GM12878 (cell line): ENCODE measurements at regions not wholly inside any gene's neighbourhood (a gene's known extent, or its start where the extent isn't known, plus 50 kb on each side); places are given as distances from the start of the nearest gene placed in this dataset.

ENCODE experiments used
- ATAC-seq: fragments of 200-7000 bp; cut with Tn5 transposase; 3 replicates; pipeline ENCODE4 v1.9.1; 2020; ENCODE audit warnings: mild to moderate bottlenecking, moderate library complexity
- BruUV-seq: library from RNA; stranded (reverse); fragments of 400-500 nt; replicated peaks from 2 replicates; lab custom pipeline; 2021; lab: Mats Ljungman, UMichigan
- CTCF ChIA-PET: fragments of 300-600 bp; sonication (Branson Sonifier 250); formaldehyde crosslinking; extraction: SDS; loops from one replicate; lab custom pipeline; 2021; ENCODE audit warnings: inconsistent platforms; lab: Yijun Ruan, JAX
- POLR2A ChIA-PET: fragments of 350-600 bp; formaldehyde crosslinking; extraction: SDS; loops from one replicate; lab custom pipeline; 2021; ENCODE audit warnings: inconsistent platforms; lab: Charles Lee
- RAD21 ChIA-PET: fragments of 300-600 bp; sonication (Branson Sonifier 250); formaldehyde crosslinking; loops from one replicate; lab custom pipeline; 2023; ENCODE audit warnings: antibody characterized with exemption; ENCODE audit not compliant: unreplicated experiment; lab: Charles Lee
- SMC1A ChIA-PET: fragments of 300-600 bp; sonication (Branson Sonifier 250); formaldehyde crosslinking; loops from one replicate; lab custom pipeline; 2023; ENCODE audit not compliant: unreplicated experiment, uncharacterized antibody; lab: Charles Lee
- DNase-seq: peaks from one replicate; pipeline ENCODE4 v3.0.0-alpha.2; 2011; ENCODE audit warnings: low read depth, low spot score
- FAIRE-seq: peaks from 3 replicates; lab custom pipeline; 2011; peaks lifted over from hg19 to GRCh38; lab: Jason Lieb, UNC
- H2AFZ ChIP-seq: 2 replicates; pipeline ENCODE4 v1.6.0; 2011; ENCODE audit warnings: low read depth, low read length, control low read depth; ENCODE audit not compliant: control insufficient read depth
- H3K27ac ChIP-seq: 2 replicates; pipeline ENCODE4 v1.5.1; 2011; ENCODE audit warnings: control low read depth; ENCODE audit not compliant: control insufficient read depth, insufficient read depth
- H3K27me3 ChIP-seq, 2 experiments: replicated peaks in 1 of 2; 2 replicates each; pipeline versions ENCODE4 v1.6.0 to v1.6.1; 2011; ENCODE audit warnings: low read length in 1 of 2; ENCODE audit not compliant: control insufficient read depth in 2 of 2, insufficient read depth in 2 of 2
- H3K36me3 ChIP-seq, 2 experiments: 2 replicates each; pipeline ENCODE4 v1.5.1; 2011; ENCODE audit warnings: low read length in 1 of 2; ENCODE audit not compliant: control insufficient read depth in 2 of 2, insufficient read depth in 2 of 2
- H3K4me1 ChIP-seq: 2 replicates; pipeline ENCODE4 v1.6.1; 2011; ENCODE audit warnings: mild to moderate bottlenecking, low read length, moderate library complexity, mixed read lengths; ENCODE audit not compliant: control insufficient read depth, insufficient read depth
- H3K4me2 ChIP-seq: 2 replicates; pipeline ENCODE4 v1.6.0; 2011; ENCODE audit warnings: control low read depth; ENCODE audit not compliant: control insufficient read depth, insufficient read depth
- H3K4me3 ChIP-seq: fragments of 200-600 bp; sonication (generic); 2 replicates; pipeline ENCODE4 v1.5.1; 2016
- H3K79me2 ChIP-seq: 2 replicates; pipeline ENCODE4 v1.6.0; 2011; ENCODE audit warnings: low read length; ENCODE audit not compliant: control insufficient read depth, insufficient read depth
- H3K9ac ChIP-seq: 2 replicates; pipeline ENCODE4 v1.8.0; 2011; ENCODE audit warnings: low read length, control low read depth, mixed read lengths; ENCODE audit not compliant: control insufficient read depth, insufficient read depth
- H3K9me3 ChIP-seq: replicated peaks from 3 replicates; pipeline ENCODE4 v1.5.1; 2011; ENCODE audit warnings: mild to moderate bottlenecking, low read length; ENCODE audit not compliant: control insufficient read depth, insufficient read depth
- H4K20me1 ChIP-seq: 2 replicates; pipeline ENCODE4 v1.6.0; 2011; ENCODE audit not compliant: control insufficient read depth, insufficient read depth
- CBFB ChIP-seq: IDR thresholded peaks from 2 replicates; pipeline ENCODE4 v1.6.1; 2016; ENCODE audit warnings: antibody characterized with exemption, low read depth
- EGR1 ChIP-seq, 2 experiments: IDR thresholded peaks; 1 replicate in 1 of 2; 2 replicates in 1 of 2; pipeline ENCODE4 v1.6.1; 2011 to 2012; ENCODE audit warnings: low read depth in 2 of 2, low read length in 2 of 2, borderline replicate concordance in 1 of 2, mild to moderate bottlenecking in 1 of 2, moderate library complexity in 1 of 2
- ESRRA ChIP-seq: IDR thresholded peaks from 2 replicates; pipeline ENCODE4 v1.6.1; 2012; ENCODE audit warnings: mild to moderate bottlenecking, low read length, improper control_type of control experiment
- GABPA ChIP-seq: IDR thresholded peaks from 2 replicates; pipeline ENCODE4 v1.6.1; 2014; ENCODE audit warnings: antibody characterized with exemption, low read depth, mild to moderate bottlenecking, inconsistent platforms
- HDAC2 ChIP-seq: fragments of 200-600 bp; sonication (generic); IDR thresholded peaks from 2 replicates; pipeline ENCODE4 v1.6.1; 2017
- HDAC6 ChIP-seq: fragments of 200-600 bp; sonication (generic); IDR thresholded peaks from one replicate; pipeline ENCODE4 v1.8.0; 2017; ENCODE audit warnings: antibody characterized with exemption; ENCODE audit not compliant: unreplicated experiment
- MTA2 ChIP-seq: fragments of 450-650 bp; IDR thresholded peaks from 2 replicates; pipeline ENCODE4 v1.6.1; 2016; ENCODE audit warnings: low read depth, mild to moderate bottlenecking, moderate library complexity
- NFYA ChIP-seq: IDR thresholded peaks from 2 replicates; pipeline ENCODE4 v1.6.1; 2011; ENCODE audit warnings: low read depth, mild to moderate bottlenecking, low read length, improper control_type of control experiment, borderline replicate concordance
- NR2C1 ChIP-seq: fragments of 450-650 bp; IDR thresholded peaks from 2 replicates; pipeline ENCODE4 v1.6.1; 2017; ENCODE audit warnings: antibody characterized with exemption, mild to moderate bottlenecking, moderate library complexity
- PAX8 ChIP-seq: fragments of 450-650 bp; IDR thresholded peaks from 2 replicates; pipeline ENCODE4 v1.6.1; 2017; ENCODE audit warnings: mild to moderate bottlenecking, moderate library complexity
- POLR2A ChIP-seq: IDR thresholded peaks from 2 replicates; pipeline ENCODE4 v1.6.1; 2011; ENCODE audit warnings: low read depth, mild to moderate bottlenecking, low read length
- SRF ChIP-seq, 2 experiments: IDR thresholded peaks; 2 replicates each; pipeline ENCODE4 v1.6.1; 2011; ENCODE audit warnings: low read depth in 2 of 2, low read length in 2 of 2, mild to moderate bottlenecking in 1 of 2, moderate library complexity in 1 of 2
- SUPT20H ChIP-seq: IDR thresholded peaks from 2 replicates; pipeline ENCODE4 v1.6.1; 2011; ENCODE audit warnings: low read depth, mild to moderate bottlenecking, low read length, moderate library complexity, borderline replicate concordance; ENCODE audit not compliant: control insufficient read depth
- SUZ12 ChIP-seq: fragments of 200-600 bp; sonication (generic); IDR thresholded peaks from one replicate; pipeline ENCODE4 v1.6.1; 2018; ENCODE audit warnings: antibody characterized with exemption, mild to moderate bottlenecking; ENCODE audit not compliant: unreplicated experiment
- TBL1XR1 ChIP-seq: IDR thresholded peaks from 2 replicates; pipeline ENCODE4 v1.6.1; 2012; ENCODE audit warnings: low read depth, low read length, improper control_type of control experiment
- TCF12 ChIP-seq: IDR thresholded peaks from 2 replicates; pipeline ENCODE4 v1.6.1; 2011; ENCODE audit warnings: low read depth, mild to moderate bottlenecking, low read length
- YY1 ChIP-seq: IDR thresholded peaks from 2 replicates; pipeline ENCODE4 v1.6.1; 2011; ENCODE audit warnings: low read depth, mild to moderate bottlenecking, low read length
- ZSCAN29 ChIP-seq: fragments of 450-650 bp; IDR thresholded peaks from 2 replicates; pipeline ENCODE4 v1.6.1; 2017; ENCODE audit warnings: mild to moderate bottlenecking, moderate library complexity
- WGBS: methylation state at CpG from one replicate; pipeline ENCODE4 v1.1.6; 2016; ENCODE audit warnings: low lambda C conversion rate; ENCODE audit not compliant: insufficient replicate concordance, insufficient coverage; ENCODE audit errors: missing lambda C conversion rate; 5-methylcytosine and 5-hydroxymethylcytosine counted together
- in situ Hi-C: fragments of 300-500 bp; cut with MboI; formaldehyde crosslinking; loops from 9 replicates; pipeline ENCODE4 v1.14.3; 2018; ENCODE audit warnings: mixed read lengths
- intact Hi-C: fragments of 100-400 bp; cut with micrococcal nuclease; formaldehyde crosslinking; loops from one replicate; pipeline ENCODE4 v1.14.2; 2022; ENCODE audit not compliant: unreplicated experiment

- no peak overlapping the region for H3K4me2 ChIP-seq
- H3K79me2 ChIP-seq = no peaks in the 10 kb centered on the region
- no peak overlapping the region for H3K9ac ChIP-seq
- H3K36me3 ChIP-seq = no peaks in the 10 kb centered on the region
- BruUV-seq = no TSS peak
- H3K4me3 ChIP-seq = no peak overlapping the region
- no peaks in the 10 kb centered on the region; the same call in 2 of the 3 replicates for H3K9me3 ChIP-seq
- no peak for ATAC-seq
- in situ Hi-C loops (no loop called here), intact Hi-C loops (no loop called here)
- no peak overlapping the region for H3K27ac ChIP-seq
- ChIA-PET CTCF (interaction anchor here (1.1 kb wide), 1 partner anchor 212 kb away, joined by 3 read pairs; no protein-coding TSS in a partner anchor), POLR2A (no interaction called here), RAD21 (no interaction called here), SMC1A (no interaction called here)
- H2AFZ ChIP-seq = no peak overlapping the region
- 65% methylated on average over 31 of the region's 34 CpGs for WGBS
- no peak for FAIRE-seq
- DNase-seq = no peak
- TF ChIP-seq ZSCAN29 (no peak), SUZ12 (no peak), SRF (IDR thresholded peaks at IDR 0.05; ENCODE audit: low read depth in 2 of 2, low read length in 2 of 2) (no peak), NR2C1 (no peak), HDAC6 (no peak), SUPT20H (no peak), YY1 (no peak), ESRRA (no peak), MTA2 (no peak), GABPA (no peak), TCF12 (no peak), PAX8 (no peak), HDAC2 (no peak), TBL1XR1 (no peak), CBFB (no peak), EGR1 (IDR thresholded peaks at IDR 0.05; ENCODE audit: borderline replicate concordance in 1 of 2, low read depth in 2 of 2, low read length in 2 of 2) (no peak), NFYA (no peak), POLR2A (no peak)
- H3K4me1 ChIP-seq = no peaks in the 10 kb centered on the region
- no peaks in the 10 kb centered on the region for H3K27me3 ChIP-seq
- no peaks in the 10 kb centered on the region for H4K20me1 ChIP-seq
Measured at GRCh38 chr13:87078947-87079795, 592.0 kb upstream of the SLITRK5 start.
